ENCODE measurements at regions not wholly inside any gene's neighbourhood (a gene's known extent, or its start where the extent isn't known, plus 50 kb on each side); places are given as distances from the start of the nearest gene placed in this dataset.
A peak's percentile ranks its signal among the peaks of the same experiment; 100 is the strongest.

GRCh38 chr1:87560601-87561360 is 232.1 kb downstream of the LMO4 start:
- peak; percentile 28 for DNase-seq (ENCODE audit: low read depth)

DNA sequence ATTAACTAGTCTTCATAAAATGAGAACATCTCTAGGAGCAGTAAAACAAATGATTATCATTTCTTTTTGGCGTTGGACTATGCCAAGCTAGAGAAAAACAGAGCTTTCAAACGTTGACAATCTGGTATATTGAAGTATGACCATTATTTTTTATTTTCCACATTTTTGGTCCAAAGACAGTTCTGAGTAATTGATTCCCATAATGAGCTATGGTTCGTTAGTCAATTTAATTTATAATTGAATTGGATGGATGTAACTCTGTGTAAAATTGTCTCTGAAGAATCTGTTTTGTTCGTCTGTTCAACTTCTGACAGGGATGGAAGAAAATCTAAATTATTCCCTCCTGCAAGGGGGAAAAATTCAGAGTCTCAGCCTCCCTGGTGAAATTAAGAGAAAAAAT is 234.5 kb downstream of the LMO4 start:
- no peak for DNase-seq (ENCODE audit: low read depth)

GRCh38 chr1:87565861-87566260 is 237.2 kb downstream of the LMO4 start:
- DNase-seq (ENCODE audit: low read depth), result no peak

GRCh38 chr1:87568005-87568404 is 239.3 kb downstream of the LMO4 start:
- no peak for DNase-seq (ENCODE audit: low read depth)

DNA sequence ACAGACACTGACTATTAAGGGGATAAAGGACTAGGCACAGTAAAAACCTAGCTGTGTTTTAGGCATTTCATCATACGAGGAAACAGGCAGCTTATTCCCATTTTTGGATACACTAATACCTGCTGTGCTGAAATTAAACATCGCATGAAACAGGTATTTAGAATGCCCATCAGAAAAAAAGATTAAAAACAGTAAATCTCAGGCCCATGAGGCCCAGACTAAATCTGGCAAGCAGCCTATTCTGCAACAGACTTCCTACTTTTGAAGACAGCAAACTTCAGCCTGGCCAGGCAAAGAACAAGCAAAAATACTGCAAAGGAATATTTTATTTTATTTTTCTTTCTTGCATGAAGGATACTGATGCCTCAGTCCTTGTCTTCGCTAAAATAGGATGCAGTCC is 240.2 kb downstream of the LMO4 start:
- DNase-seq (ENCODE audit: low read depth), result no peak

- DNase-seq (ENCODE audit: low read depth), result no peak
These were observed 243.3 kb downstream of the LMO4 start for GRCh38 chr1:87572008-87572407.

DNA sequence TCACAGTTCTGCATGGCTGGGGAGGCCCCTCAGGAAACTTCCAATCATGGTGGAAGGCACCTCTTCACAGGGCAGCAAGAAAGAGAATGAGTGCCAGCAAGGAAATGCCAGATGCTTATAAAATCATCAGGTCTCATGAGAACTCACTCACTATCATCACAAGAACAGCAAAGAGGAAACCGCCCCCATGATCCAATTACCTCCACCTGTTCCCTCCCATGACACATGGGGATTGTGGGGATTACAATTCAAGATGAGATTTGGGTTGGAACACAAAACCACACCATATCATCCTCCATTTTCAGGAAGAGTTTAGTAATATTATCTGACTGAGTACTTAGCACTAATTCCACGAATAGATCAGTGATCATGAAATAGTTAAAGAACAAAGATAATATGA is 244.2 kb downstream of the LMO4 start:
- no peak for DNase-seq (ENCODE audit: low read depth)

DNA sequence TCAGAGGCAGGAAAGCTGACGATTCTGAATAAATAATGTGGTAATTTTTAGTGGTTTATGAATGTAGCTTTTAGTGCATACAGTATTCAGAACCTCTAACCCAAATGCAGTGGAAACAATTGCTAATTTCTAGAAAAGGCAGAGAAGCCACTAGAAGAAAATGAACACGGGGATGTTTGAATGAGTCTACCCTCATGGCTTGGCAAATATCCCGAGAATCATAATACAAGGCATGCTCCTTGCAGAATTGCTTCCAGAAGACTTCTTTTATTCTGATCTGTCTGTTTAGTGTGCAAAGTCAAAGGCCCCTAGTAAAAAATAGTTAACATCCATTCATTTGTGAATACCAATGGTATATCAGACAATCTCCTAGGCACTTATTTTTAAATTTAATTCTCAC is 246.8 kb downstream of the LMO4 start:
- DNase-seq (ENCODE audit: low read depth), result no peak

DNA sequence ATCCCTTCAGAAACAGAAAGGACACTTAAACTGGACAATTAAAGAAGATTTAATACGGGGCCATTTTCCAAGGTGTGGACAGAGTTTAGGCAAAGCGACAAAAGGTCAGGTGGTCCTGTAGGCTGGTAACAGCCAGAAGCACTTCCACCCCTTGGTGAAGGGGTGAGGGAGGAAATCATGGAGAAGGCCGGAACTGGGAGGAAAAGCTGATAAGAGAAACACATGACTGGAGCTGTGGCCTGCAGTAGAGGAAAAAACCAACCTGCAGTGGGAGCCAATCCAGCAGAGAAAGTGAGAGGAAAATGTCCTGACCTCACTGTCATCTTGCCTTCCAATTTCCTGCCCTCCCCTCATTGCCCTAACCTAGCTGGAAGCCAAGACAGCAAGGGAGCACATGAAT is 249.8 kb downstream of the LMO4 start:
- no peak for DNase-seq (ENCODE audit: low read depth)

DNA sequence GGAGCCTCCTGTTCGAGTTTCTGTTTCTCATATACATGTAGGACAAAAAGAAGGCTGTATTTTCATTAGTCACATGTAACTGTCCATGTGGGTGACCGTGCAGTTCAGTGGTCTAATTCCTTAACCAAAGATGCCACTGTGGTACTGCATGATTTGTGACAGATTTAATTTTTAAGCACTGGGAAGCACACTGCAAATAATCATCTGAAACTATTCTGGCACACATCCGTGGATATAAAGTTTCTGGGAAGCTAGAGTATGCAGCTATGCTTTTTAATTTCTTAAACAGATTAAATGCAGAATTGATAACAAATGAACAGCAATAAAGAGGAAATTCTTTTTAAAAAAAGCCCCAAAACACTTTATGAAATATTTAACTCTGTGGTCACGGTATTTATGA is 254.8 kb downstream of the LMO4 start:
- DNase-seq (ENCODE audit: low read depth), result no peak

DNA sequence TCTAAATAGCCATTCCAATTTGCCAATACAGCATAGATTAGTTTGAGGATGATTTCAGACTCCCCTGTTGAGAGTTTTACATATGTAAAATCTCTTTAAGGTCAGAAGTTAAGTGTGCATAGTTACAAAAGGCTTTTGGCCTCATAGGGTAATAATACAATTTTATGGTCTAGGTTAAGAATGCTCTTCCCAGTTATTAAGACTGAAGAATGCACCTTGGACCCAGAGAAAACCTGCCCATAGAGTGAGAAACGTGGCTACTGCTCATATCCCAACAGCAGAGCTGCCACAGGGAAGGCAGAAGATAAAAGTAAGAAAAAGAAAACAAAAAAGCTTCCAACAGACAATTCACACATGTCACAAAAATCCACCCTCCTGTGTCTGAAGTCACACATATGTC is 255.9 kb downstream of the LMO4 start:
- DNase-seq (ENCODE audit: low read depth), result no peak

DNA sequence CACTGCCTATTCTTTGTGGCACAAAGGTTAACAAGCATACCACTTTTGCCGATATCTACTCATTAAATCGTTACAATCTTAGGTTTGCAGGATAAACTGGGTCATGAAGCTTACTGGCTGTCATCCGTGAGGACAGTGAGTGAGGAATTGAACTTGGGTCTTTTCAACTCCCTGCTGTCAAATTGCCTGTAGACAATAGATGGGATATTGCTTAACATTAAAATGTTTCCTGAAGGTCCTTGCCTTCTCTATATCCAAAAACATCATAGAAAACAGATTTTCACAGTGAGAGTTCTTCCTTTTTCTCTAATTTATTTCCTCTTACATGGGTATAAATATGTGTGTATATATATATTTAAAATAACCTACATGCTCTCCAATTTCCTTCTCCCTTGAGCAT is 257.8 kb downstream of the LMO4 start:
- DNase-seq (ENCODE audit: low read depth), result no peak

DNA sequence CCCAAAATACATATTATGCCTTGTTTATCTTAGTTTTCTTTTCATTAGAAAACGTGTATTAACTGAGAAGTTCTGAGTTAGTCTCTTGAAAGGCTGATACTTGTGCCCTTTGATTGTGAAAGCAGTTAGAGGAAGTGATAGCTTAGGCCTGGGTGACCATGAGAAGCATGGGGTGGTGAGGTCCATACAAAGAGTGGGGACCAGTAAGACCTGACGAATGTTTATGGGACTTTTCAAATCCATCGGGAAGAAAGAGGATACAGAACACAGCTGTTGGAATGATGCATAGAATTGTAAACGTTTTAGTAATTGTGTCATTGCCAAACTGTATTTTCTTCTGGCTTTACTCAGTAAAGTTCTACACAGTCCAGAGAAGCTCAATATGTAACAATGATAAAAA is 259.8 kb downstream of the LMO4 start:
- DNase-seq (ENCODE audit: low read depth), result no peak

DNA sequence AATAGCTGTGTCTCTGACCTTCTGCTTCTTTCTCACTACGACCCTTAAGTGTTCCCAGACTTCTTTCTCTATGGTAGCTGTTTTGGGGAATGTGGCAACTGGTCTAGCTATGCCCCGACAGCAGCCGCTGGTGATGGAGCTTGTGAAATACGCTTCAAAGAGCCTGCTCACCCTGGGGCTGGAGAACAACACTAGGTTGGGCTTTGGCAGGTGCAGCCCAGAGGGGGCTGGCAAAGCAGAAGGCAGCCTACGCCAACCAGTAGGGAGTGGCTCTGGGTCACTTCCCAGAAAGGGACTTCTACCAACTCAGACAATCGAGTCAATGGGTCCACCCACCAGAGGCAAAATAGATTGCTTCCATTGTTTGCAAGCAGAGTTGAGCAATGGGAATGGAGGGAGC is 262.8 kb downstream of the LMO4 start:
- DNase-seq (ENCODE audit: low read depth), result no peak

DNA sequence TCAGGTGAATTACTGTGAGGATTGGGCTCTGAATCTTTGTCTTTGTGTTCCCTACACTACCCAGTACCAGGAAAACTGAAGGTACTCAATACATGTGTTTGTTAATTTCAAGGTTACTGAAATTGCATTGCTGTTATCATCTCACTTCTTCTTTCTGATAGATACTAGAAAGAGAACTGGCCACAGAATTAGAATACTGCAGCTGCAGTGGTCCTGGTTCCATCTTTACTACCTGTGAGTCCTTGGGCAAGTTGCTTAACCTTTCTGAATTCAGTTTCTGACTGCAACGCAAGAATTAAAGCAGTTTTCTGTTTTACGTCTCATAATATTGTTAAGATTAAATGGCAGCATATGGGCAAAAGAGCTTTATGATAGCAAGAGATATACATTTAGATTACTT is 263.5 kb downstream of the LMO4 start:
- DNase-seq (ENCODE audit: low read depth), result no peak

DNA sequence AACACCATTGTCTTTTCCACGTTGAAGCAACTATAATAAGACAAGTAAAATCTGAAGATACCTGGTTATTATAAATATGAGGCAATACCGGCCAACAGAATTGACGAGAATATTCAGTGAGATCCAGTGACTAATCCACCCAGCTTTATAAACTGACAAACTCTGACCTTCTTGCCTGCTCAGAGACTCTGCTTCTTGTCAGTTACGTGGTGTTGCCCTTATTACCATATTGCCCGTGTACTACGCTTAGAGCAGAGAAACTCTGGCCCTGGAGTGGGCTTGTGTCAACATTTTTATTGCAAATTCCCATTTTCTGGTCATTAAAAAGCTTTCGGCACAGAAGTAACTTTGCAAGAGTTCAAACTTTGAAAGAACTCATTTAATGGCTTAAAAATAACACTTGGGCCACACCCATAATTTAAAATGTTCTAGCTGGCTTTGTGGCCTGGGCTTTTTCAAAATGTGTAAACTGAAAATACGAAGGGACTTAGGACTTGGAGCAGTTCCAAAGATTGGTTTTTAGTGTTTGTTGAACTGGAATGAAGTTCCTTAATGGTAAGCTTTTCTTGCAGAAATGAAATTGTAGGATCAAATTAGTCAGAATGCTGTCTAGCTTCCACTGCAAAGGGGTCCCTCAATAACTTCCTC is 266.2 kb downstream of the LMO4 start:
- peak; percentile 46 for DNase-seq (ENCODE audit: low read depth)

GRCh38 chr1:87595384-87595781 is 266.7 kb downstream of the LMO4 start:
- no peak for DNase-seq (ENCODE audit: low read depth)

DNA sequence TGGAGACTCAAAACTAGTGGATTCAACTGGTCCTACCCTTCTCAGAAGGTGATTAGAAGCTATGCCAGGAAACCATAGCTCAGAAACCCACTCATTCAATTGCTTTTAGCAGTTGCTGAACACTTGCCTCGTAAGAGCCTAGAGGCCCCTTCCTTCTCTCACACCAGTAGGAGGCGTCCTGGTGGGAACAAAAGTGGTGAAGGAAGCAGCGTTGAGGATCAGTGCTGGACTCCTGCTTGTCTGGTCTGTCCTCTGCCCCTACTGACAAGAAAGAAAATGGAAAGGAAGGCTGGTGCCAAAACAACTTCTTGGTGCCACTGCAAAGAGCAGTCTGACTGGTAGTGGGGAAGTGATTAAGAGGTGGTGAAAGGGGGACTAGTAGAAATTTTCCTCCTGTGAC is 269.7 kb downstream of the LMO4 start:
- no peak for DNase-seq (ENCODE audit: low read depth)

- DNase-seq (ENCODE audit: low read depth), result no peak
These were observed 270.9 kb downstream of the LMO4 start for GRCh38 chr1:87599569-87599968.

- no peak for DNase-seq (ENCODE audit: low read depth)
These were observed 271.6 kb downstream of the LMO4 start for GRCh38 chr1:87600055-87600850.

GRCh38 chr1:87600854-87601253 is 272.2 kb downstream of the LMO4 start:
- DNase-seq (ENCODE audit: low read depth), result peak; percentile 53

DNA sequence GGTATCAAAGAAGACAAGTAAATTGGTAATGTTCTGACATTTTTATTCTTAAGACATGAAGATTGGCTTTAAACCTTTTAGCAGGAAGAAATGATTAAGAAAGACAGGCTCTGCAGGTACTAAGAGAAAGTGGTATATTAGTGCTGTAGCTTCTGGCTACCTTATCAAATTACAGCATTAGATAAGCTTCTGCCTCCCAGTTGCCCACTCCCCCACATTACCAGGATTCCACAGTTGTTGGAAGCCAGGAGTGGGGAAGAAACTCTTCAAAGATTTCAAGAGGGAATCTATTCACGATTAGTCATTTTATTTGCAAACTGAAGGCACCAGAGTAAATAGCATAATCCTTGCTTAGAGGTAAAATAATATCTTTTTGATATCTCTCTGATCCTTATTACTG is 274.9 kb downstream of the LMO4 start:
- DNase-seq (ENCODE audit: low read depth), result no peak

DNA sequence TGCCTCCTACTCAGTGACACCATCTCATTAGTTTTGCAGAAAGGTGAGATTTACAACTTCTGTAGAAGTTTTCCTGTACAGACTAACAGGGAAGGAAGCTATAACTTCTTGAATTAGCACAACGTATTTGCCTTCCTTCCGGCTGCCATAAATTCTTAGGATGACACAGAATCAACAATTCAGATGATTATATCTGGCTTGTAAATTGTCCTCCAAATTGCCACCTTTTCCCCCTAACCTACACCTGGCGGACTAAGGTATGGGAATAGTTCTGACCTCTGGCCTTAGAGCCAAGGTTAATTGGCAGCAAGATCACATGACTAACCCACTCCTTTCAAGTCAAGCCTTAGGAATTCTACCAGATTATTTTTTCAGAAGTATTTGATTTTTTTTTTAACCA is 284.3 kb downstream of the LMO4 start:
- DNase-seq (ENCODE audit: low read depth), result no peak

All from renal cortical epithelial cell (primary cell).